Fibroblast of pulmonary artery (primary cell): ENCODE measurements at regions not wholly inside any gene's neighbourhood (a gene's known extent, or its start where the extent isn't known, plus 50 kb on each side); places are given as distances from the start of the nearest gene placed in this dataset.

Experiments used
- DNase-seq: peaks from one replicate; pipeline ENCODE4 v3.0.0-alpha.2; 2010; ENCODE audit warnings: low read depth
- H3K4me3 ChIP-seq: replicated peaks from 2 replicates; pipeline ENCODE4 v1.5.1; 2011; ENCODE audit warnings: low read depth, mild to moderate bottlenecking, control low read depth, low read length, moderate library complexity
- TF ChIP-seq, protein P1 (sequence below): IDR thresholded peaks from 2 replicates; pipeline ENCODE4 v1.5.1; 2011; ENCODE audit warnings: mild to moderate bottlenecking, control low read depth, low read length, inconsistent platforms; ENCODE audit errors: missing control alignments

DNA sequence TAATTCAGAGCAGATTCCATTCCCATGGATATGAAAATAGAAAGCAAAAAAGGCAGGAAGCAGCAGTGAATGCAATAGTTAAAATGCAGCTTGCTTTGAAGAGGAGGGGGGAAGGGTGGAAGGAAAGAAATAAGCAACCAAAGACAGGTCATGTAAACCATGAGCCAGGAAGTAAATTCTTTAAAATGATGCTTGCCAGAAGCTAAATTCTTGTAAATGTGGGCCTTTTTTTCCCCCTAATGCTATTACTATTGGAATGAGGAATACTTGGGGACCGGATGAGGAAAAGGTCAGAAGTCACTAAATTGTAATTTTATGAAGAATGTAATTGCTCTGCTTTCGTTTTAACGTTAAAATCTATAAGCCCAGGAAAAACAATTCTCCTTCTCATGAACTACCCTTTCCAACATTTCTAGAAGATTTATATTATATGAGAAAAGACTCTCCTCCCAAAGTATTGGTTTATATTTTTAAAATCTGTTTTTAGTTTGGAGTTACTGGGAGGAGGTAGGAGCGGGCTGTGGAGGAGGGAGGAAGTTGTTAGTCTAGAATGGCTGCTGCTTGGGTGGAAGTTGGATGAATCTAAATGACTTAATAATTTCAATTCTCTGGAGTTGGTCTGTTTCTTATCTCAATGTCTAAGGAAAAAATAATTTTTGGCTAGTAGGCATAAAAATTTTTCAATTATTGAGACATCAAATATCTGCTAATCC lies 77.6 kb upstream of the PCDH18 start:
- no peak overlapping the region for H3K4me3 ChIP-seq
- TF ChIP-seq, protein P1, sequence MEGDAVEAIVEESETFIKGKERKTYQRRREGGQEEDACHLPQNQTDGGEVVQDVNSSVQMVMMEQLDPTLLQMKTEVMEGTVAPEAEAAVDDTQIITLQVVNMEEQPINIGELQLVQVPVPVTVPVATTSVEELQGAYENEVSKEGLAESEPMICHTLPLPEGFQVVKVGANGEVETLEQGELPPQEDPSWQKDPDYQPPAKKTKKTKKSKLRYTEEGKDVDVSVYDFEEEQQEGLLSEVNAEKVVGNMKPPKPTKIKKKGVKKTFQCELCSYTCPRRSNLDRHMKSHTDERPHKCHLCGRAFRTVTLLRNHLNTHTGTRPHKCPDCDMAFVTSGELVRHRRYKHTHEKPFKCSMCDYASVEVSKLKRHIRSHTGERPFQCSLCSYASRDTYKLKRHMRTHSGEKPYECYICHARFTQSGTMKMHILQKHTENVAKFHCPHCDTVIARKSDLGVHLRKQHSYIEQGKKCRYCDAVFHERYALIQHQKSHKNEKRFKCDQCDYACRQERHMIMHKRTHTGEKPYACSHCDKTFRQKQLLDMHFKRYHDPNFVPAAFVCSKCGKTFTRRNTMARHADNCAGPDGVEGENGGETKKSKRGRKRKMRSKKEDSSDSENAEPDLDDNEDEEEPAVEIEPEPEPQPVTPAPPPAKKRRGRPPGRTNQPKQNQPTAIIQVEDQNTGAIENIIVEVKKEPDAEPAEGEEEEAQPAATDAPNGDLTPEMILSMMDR = no peak
- DNase-seq = peak; percentile 53

DNA sequence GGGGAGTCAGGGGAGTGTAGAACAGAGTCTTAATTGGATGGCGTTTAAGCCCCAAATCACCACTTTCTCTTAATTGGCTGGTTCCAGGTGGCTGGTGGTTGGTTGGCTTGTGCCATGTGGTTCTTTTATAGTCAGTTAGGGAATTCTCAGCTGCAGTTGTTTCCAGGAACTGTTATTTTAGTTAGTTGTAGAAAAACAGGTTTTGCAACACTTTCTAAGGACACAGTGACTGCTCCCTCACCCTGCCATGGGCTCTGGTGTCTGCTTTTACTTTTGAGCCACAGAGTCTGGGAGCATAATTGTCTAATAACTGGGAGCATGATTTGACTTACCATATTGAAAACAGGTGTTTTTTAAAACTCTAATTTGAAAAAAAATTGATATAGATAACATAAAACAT lies 75.8 kb upstream of the PCDH18 start:
- TF ChIP-seq, protein P1 = no peak
- DNase-seq = no peak
- H3K4me3 ChIP-seq = no peak overlapping the region

DNA sequence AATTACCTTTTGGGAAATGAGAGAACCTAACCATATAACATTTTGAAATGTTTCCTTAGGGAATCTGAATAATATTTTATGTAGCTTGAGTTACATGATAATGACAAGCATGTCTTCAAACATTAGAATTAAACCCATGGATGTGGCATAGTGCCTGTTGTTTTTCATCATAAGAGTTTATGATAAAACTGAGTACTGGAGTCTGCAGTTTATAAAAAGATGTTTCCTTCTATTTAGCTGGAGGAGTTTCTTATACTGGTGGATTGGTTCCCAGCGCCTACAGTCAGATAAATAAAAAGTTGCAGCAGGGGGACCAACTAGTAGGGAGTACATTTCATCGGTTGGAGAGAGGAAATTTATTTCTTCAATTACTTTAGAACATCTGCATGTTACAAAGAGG lies 70.1 kb upstream of the PCDH18 start:
- TF ChIP-seq, protein P1 = no peak
- DNase-seq = no peak
- H3K4me3 ChIP-seq = no peak overlapping the region

DNA sequence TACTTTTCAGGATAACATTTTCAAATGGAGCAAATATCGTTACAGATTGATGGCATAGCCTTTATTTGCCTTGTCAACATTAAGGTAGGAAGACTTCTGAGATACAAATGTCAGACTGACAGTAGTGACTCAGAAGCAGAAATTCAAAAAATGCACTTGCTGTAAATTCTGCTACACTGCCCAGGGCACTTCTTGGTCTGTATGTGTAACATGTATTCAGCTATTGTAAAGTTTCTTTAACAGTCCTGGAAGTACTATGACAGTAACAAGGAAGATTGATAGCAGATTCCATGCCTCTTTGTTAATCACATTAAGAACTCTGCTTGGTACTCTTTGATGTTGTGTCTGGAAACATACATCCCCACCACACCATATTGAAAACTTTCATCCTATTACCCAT lies 69.6 kb upstream of the PCDH18 start:
- H3K4me3 ChIP-seq = no peak overlapping the region

DNA sequence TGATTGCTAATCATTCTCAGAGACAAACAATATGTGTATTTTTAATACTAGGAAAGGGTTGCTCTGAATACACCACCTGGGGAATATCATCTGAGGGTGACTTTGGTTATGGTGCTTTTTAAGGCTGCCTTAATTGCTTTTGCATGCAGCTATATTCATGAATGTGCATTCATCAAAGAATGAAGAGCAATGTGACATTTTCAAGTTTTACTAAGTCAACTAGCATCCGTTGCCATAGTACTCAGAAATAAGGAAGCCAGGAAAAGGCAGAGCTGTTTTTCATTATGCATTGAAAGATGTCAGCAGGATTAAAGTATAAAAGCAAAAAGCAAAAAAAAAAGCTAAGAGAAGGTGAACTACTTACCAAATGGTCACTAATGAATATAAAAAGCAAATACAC lies 67.4 kb upstream of the PCDH18 start:
- TF ChIP-seq, protein P1 = no peak
- no peak for DNase-seq
- H3K4me3 ChIP-seq = no peak overlapping the region

More for the DNA sequence above, 69.6 kb upstream of the PCDH18 start:
- TF ChIP-seq, protein P1 = no peak
- no peak for DNase-seq

DNA sequence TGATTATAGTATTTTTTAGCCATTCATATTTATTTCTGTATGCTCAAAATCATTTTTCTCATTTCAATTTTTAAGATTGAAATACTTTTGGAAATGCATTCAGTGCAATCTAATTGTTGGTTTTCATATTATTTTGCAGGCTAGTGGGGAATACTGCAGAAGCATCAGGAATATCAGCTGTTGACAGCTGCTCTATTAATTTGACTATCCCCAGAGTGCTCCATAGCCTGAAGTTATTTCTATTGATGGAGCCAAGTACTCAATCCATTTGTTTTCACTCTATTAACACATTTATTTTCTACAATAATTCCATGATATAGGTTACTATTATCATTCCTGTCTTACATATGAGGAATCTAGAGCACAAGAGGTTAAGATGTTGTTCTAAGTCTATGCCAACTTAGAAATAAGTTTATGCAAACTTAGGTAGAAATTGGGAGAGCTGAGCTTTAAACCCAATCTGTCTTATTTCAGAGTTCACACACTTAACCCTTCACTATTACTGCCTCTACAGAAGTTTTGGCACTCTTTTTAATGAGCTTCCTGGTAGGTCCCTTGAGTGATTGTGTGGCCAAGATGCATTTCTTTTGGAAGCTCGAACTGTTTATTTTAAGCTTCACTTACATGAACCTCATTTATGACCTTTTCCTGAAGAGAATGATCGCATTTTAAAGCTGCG lies 65.6 kb upstream of the PCDH18 start:
- no peak for DNase-seq
- no peak overlapping the region for H3K4me3 ChIP-seq
- TF ChIP-seq, protein P1 = no peak

DNA sequence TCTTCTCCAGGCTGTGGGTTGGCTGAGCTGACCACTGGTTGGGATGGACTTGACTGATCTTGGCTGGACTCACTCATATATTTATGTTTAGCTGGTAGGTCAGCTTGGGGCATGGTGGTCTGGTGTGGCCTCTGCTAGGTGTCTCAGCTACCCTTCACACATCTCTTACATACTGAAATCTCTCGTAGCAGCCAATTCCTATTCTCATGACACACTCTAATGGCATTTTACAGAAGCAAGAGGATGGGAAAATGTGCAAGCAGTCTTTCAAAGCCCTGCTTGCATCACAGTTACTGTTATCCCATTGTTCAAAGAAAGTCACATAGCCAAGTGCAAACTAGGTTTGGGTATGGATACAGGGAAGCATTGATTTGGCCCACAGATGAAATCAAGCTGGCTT lies 55.5 kb upstream of the PCDH18 start:
- TF ChIP-seq, protein P1 = no peak
- H3K4me3 ChIP-seq = no peak overlapping the region
- peak; percentile 63 for DNase-seq
